Loucy (cell line): ENCODE measurements at regions not wholly inside any gene's neighbourhood (a gene's known extent, or its start where the extent isn't known, plus 50 kb on each side); places are given as distances from the start of the nearest gene placed in this dataset.

Experiments used
- EZH2phosphoT487 ChIP-seq: fragments of 200-600 bp; IDR thresholded peaks from 2 replicates; pipeline ENCODE4 v1.6.1; 2018; ENCODE audit warnings: antibody characterized with exemption, mild to moderate bottlenecking, moderate library complexity, borderline replicate concordance
- TF ChIP-seq, protein P1 (sequence below): fragments of 200-600 bp; sonication (generic); conservative IDR thresholded peaks from 2 replicates; pipeline ENCODE4 v1.5.1; 2014; ENCODE audit warnings: mild to moderate bottlenecking, antibody characterized with exemption, low read length

DNA sequence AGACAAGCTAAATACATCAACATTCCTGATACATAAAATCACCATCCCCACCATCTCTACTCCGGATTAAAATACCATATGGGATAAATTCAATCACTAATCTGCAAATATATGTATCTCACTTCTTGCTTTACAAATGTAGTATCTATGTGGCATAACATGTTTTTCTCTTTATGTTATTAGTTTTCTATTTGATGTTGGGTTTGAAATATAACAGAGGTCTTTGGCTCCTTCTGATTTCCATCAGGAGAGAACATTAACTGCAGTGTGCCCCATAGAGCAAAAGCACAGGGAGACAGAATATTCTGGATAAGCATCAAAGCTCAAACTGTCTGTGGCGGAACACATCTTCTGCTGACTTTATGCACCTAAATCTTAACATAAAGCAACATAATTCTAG is 547.2 kb upstream of the CDH8 start:
- TF ChIP-seq, protein P1, sequence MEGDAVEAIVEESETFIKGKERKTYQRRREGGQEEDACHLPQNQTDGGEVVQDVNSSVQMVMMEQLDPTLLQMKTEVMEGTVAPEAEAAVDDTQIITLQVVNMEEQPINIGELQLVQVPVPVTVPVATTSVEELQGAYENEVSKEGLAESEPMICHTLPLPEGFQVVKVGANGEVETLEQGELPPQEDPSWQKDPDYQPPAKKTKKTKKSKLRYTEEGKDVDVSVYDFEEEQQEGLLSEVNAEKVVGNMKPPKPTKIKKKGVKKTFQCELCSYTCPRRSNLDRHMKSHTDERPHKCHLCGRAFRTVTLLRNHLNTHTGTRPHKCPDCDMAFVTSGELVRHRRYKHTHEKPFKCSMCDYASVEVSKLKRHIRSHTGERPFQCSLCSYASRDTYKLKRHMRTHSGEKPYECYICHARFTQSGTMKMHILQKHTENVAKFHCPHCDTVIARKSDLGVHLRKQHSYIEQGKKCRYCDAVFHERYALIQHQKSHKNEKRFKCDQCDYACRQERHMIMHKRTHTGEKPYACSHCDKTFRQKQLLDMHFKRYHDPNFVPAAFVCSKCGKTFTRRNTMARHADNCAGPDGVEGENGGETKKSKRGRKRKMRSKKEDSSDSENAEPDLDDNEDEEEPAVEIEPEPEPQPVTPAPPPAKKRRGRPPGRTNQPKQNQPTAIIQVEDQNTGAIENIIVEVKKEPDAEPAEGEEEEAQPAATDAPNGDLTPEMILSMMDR = no peak
- TF ChIP-seq EZH2phosphoT487 = no peak
